GM18520 (cell line): ENCODE measurements at regions not wholly inside any gene's neighbourhood (a gene's known extent, or its start where the extent isn't known, plus 50 kb on each side); places are given as distances from the start of the nearest gene placed in this dataset.

Experiments used
- ATAC-seq: cut with Tn5 transposase; IDR thresholded peaks from one replicate; pipeline ENCODE4 v1.9.1; 2021; ENCODE audit not compliant: unreplicated experiment

GRCh38 chr2:114384441-114384840 lies 58.0 kb upstream of the DPP10 start:
- ATAC-seq = no peak

DNA sequence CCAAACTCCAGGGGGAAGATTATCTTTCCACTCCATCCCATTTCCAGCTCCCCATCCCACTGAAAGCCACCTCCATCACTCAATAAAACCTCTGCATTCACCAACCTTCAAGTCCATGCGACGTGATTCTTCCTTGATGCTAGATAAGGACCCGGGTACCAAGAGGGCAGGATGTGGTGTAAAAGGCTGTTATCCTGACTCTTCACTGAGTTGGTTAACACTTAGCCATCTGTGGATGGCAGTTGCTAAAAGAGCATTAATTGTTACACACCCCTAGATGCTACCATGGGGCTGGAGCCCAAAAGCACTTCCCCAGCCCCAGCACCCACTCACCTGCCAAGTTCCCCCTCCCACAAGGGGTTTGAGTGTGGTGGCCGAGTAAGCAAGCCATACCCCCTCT lies 53.4 kb upstream of the DPP10 start:
- no peak for ATAC-seq
